GM21423 (cell line): ENCODE measurements at regions not wholly inside any gene's neighbourhood (a gene's known extent, or its start where the extent isn't known, plus 50 kb on each side); places are given as distances from the start of the nearest gene placed in this dataset.

Experiments used
- ATAC-seq: cut with Tn5 transposase; IDR thresholded peaks from one replicate; pipeline ENCODE4 v1.9.1; 2021; ENCODE audit warnings: mild to moderate bottlenecking, moderate library complexity; ENCODE audit not compliant: unreplicated experiment

- ATAC-seq: no peak
Observed at GRCh38 chr2:18332477-18332876, 228.0 kb downstream of the RDH14 start.

- no peak for ATAC-seq
Observed at GRCh38 chr2:18325118-18325517, 235.3 kb downstream of the RDH14 start.

GRCh38 chr2:18319987-18320386 is 240.5 kb downstream of the RDH14 start:
- ATAC-seq: no peak

GRCh38 chr2:18317017-18317416 is 243.4 kb downstream of the RDH14 start:
- ATAC-seq: no peak

DNA sequence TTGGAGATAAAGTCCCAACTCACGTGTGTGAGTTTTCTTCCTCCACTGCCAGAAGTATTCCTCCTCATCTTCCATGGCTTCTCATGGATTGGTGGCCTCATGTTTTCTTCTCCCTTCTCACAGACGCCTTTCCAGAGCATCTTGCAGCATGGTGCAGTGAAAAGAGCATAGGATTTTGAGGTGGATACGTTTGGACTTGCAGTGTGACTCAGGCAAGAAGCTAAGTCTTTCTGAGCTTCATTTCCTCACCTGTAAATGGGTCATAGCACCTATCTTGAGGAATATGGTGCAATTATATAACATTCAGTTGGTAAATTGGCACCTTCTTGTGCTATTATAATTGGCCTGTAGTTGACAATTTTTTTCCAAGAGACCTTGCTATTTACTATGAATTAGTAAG is 247.6 kb downstream of the RDH14 start:
- no peak for ATAC-seq

DNA sequence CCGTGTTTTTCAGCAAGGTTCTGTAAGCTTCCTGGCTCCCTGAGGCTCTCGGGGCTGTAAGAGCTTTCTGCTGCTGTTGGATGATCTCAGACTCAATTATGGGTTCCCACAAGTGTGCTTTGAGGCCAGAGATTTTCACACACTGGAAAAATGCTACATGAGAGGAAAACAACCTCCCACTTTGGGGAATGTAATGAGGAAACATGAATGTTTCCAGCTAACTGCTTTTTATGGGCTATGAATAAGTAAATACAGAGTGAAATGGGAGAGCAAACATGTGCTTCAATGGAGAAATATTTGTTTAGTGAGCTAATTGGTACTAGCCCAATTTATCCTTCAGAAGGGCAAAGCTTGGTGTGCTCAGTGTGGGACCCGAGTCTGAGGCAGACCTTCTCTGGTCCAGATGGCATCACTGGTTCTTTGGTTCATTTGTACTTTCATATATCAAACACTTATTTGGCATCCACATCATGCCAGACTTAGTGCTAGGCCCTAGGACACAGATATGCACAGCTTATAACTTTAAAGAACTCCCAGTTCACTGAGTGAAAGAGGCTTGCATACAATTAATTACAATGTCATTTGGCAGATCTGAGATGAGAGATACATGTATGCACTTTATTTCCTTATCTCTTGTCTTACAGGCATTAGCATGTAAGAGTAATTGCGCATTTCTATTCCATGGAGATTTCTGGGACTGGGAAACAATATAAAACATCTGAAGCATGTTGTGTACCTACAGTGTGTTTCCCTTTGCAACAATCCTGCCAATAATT is 248.8 kb downstream of the RDH14 start:
- ATAC-seq: no peak

- ATAC-seq: no peak
Observed at GRCh38 chr2:18309627-18310026, 250.8 kb downstream of the RDH14 start.

- no peak for ATAC-seq
Observed at GRCh38 chr2:18309188-18309587, 251.3 kb downstream of the RDH14 start.

DNA sequence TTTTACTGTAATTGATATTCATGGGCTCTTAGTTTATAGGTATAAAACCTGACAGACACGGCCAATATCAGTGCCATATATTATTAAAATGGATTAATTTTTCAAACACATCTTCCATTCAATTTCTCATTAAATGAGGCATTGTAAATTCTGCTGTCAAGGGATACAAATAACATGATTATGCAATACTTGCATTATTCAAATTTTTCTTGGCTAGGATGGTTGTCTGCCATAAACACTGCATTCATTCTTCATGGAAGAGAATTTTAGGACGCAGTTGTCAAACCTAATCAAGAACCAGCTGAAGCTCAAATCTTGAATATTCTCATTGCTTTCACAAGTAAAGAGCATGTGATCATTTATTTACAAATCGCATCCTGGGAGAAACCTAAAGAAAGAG is 255.6 kb downstream of the RDH14 start:
- ATAC-seq: no peak

- no peak for ATAC-seq
Observed at GRCh38 chr2:18301421-18302139, 258.9 kb downstream of the RDH14 start.

- no peak for ATAC-seq
Observed at GRCh38 chr2:18299423-18300212, 260.8 kb downstream of the RDH14 start.

DNA sequence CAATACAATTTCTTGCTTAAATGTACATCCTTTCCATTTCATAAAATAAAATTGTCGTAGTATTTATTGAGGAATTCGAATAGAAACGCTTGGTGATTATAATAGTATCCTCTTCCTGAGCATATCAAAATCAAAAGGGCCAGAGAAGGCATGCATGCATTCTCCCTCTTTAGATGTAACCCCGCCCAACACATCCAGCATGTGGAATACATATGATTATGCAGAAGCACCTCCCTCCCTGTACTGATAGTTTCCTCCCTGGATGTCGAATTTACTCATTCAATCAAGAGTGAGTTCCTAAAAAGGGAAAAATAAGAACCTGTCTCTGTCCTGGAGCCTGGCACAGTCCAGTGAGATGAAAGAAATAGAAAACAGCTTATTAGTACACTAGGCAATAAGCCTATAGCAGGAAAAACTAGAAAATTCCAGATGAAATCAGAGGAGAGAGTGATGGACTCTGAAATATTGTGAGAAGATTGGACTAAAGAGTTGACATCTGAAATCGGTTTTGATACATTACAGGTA is 262.9 kb downstream of the RDH14 start:
- ATAC-seq: no peak

DNA sequence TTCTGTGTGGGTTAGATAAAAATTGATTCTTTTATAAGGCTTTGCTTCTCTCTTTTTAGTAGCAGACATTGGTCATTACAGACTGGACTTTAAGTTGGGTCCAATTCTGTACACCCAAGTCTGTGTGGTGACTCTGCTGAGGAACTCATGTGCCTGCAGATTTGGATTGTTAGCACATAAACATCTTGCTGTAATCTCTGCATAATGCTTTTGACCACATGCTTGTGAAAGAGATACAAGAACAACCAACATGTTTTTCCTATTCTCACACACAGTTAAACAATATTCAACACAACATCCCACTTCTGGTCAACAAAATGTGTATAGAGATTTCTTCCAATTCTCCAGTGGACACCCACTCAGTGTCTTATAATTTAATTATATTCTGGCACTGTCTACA is 270.1 kb downstream of the RDH14 start:
- no peak for ATAC-seq

GRCh38 chr2:18286897-18287296 is 273.6 kb downstream of the RDH14 start:
- ATAC-seq: no peak

DNA sequence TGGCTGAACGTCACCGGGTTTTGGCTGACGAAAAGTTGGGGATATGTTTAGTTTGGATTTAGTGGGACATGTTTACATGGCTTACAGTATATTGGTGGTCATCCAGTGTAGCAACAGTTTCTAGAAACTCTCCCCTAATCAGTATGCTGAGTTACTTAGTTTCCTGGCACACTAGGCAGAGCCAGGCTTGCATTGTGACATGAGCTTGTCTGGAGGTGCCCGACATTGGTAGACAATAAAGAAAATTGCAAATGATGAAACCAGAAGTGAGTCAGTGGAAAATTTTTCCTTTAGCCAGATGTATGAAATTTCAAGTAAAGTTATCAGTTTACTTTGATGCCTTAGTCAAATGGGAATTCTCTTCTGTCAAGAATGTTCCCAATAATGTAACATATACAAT is 276.1 kb downstream of the RDH14 start:
- ATAC-seq: no peak

DNA sequence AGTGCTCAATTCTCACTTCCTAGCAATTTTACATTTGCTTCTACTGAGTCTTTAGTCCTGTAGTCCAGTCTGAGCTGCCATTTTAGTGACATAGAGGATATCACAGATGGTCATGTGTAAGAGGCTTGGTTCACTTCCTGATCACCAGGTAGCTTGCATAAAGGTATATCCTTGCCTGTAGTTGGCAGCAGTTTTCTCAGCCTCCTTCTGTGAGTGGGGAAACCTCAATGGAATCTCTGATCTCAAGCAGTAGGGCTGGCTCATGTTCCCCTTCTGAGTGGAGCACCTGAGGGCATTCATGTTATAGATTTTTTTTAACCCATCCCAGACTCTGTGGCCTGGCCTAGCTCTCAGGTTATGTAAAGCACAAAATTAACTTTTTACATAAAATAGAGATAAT is 278.4 kb downstream of the RDH14 start:
- no peak for ATAC-seq

DNA sequence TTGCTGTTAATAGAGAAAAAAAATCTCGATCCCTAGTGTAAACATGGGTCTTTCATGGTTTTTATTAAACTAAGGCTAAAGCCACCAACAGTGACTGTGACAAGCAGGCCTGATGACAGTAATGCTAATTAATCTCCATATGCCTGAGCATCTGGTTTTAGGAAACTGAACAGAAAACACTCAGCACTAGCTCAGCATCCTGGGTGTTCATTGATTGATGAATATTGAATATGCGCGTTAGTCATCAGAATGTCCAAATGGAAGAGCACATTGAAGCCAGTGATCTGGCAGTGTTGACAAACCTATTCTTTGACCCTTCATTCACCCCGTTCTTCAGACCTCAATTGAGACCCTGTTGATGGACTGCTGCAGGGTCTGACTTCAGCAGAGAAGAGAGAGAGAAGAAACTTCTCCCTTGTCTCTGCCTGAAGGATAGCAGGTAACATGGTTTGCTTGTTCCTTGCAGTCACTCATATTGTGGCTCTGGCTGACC is 283.8 kb downstream of the RDH14 start:
- no peak for ATAC-seq

- no peak for ATAC-seq
Observed at GRCh38 chr2:18273205-18273604, 287.2 kb downstream of the RDH14 start.

DNA sequence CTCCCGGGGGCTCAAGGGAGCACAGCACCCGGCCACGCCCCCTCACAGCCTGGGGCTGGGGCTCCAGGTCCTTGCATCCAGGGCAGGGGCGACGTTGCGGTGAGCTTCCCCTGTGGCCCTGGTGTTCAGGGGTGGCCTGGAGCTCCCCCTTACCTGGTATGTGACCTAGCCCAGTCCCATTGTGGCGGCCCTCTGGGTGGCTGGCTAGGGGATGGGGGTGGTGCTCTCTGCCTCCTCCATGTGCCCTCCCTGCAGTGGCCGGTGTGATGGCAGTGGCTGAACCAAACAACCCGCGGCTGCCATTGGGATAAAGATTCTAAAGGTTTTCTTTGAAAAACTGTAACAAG is 288.3 kb downstream of the RDH14 start:
- no peak for ATAC-seq

DNA sequence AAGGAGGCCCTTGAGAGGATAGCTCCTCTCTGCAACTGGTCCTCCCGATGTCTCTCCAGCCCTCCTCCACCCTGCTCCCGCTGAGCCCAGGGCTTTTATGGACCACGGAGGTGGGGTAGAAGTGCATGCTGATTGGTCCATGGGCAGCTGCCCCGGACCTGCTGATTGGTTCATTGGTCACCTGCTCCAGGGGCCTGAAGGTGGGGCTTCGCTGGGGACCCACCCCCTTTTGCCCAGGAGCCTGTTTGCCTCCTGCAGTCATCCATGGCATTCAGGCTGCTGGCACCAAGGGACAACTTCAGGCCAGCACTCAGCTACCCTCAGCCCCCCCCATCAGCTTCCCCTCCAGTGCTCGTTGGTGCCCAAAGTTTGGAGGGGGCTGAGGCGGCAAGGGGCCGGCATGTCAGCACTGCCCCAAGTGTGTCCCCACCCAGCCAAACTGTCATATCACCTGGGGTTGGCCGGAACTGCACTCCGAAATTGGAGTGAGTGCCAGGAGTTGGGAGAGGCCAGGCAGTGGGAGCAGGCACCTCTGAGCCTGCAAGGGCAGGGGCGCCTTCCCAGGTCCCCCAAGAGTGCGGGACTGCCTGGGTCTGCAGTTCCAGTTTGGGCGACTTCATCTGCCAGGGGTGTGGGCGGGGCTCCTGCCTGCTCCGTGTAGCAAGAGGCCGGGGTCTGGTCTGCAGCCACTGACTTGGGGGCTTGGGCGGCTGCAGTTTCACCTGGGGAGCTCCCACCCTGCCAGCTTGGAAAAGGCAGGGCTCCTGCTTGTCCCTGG is 288.9 kb downstream of the RDH14 start:
- no peak for ATAC-seq

- no peak for ATAC-seq
Observed at GRCh38 chr2:18268400-18268799, 292.1 kb downstream of the RDH14 start.
